Choroid plexus epithelial cell (primary cell): ENCODE measurements at regions not wholly inside any gene's neighbourhood (a gene's known extent, or its start where the extent isn't known, plus 50 kb on each side); places are given as distances from the start of the nearest gene placed in this dataset.

ENCODE experiments used
- DNase-seq: peaks from one replicate; pipeline ENCODE4 v3.0.0-alpha.2; 2010; ENCODE audit warnings: low read depth
- H3K4me3 ChIP-seq: 2 replicates; pipeline ENCODE4 v1.5.1; 2011; ENCODE audit warnings: low read depth, mild to moderate bottlenecking, control low read depth, low read length, moderate library complexity
- CTCF ChIP-seq: conservative IDR thresholded peaks from 2 replicates; pipeline ENCODE4 v1.5.1; 2011; ENCODE audit warnings: low read depth, mild to moderate bottlenecking, control low read depth, inconsistent platforms, low read length, moderate library complexity

- TF ChIP-seq CTCF, result no peak
- H3K4me3 ChIP-seq, result no peak overlapping the region
- no peak for DNase-seq
These were observed 77.5 kb downstream of the RPLP1 start for GRCh38 chr15:69529961-69530633.

- DNase-seq, result no peak
- H3K4me3 ChIP-seq, result no peak overlapping the region
- no peak for TF ChIP-seq CTCF
These were observed 78.5 kb downstream of the RPLP1 start for GRCh38 chr15:69530991-69531664.

GRCh38 chr15:69531665-69532027, 79.0 kb downstream of the RPLP1 start:
- no peak for TF ChIP-seq CTCF
- no peak for DNase-seq
- H3K4me3 ChIP-seq, result no peak overlapping the region

- no peak overlapping the region for H3K4me3 ChIP-seq
- no peak for DNase-seq
- TF ChIP-seq CTCF, result no peak
These were observed 79.4 kb downstream of the RPLP1 start for GRCh38 chr15:69532066-69532465.

DNA sequence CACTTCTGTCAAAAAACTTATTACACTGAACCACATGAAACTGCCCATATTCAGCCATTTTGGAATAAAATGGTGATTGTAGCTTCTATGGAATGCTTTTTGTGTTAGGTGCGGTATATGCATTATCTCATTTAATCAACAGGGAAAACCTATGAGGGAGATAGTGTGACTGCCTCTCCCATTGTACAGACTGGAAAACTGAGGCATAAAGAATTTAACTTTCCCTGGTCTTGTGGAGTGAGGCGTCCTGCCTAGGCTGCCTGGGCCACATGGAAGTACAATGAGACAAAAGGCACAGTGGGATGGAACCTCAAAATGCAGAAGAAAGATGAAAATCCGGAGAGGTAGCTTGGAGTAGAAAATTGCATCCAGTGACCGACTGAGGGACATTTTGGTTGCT, 80.2 kb downstream of the RPLP1 start:
- no peak for DNase-seq
- no peak for TF ChIP-seq CTCF
- no peak overlapping the region for H3K4me3 ChIP-seq

- no peak overlapping the region for H3K4me3 ChIP-seq
- no peak for DNase-seq
- TF ChIP-seq CTCF, result no peak
These were observed 80.9 kb downstream of the RPLP1 start for GRCh38 chr15:69533522-69533921.

DNA sequence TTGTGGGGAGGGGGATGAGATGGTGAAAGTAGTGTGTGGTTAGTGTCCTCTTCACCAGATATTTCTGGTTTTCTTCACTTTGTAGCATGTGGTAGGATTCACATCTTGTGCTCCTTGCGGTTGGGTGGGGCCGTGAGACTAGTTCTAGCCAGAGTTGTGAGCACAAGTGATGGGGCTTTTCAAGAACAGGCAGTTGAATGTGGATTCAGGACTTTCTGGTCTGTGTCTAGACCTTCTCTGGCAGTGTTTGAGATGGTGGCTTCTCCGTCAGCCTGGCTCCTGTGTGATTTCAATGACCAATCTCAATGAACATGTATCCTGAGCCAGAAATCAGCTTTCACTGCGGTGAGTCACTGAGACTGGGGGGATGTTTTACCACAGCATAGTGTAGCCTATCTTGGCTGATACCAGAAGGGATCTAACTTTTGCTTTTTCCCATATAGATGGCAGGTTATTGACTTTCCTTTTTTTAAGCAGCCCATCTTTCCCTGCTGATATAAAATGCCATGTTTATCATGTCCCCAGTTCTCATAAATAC, 82.6 kb downstream of the RPLP1 start:
- H3K4me3 ChIP-seq, result no peak overlapping the region
- DNase-seq, result peak; percentile 50
- no peak for TF ChIP-seq CTCF
